Calu3 (cell line): ENCODE measurements at regions not wholly inside any gene's neighbourhood (a gene's known extent, or its start where the extent isn't known, plus 50 kb on each side); places are given as distances from the start of the nearest gene placed in this dataset.
"Not testable (repeated sequence)": the region's sequence is repeated elsewhere in the genome, so short reads cannot be mapped to it uniquely, and the experiment has no call there.

Experiments
- BruUV-seq: library from RNA; stranded (reverse); fragments of 400-500 nt; replicated peaks from 2 replicates; lab custom pipeline; 2021; lab: Mats Ljungman, UMichigan
- CTCF ChIA-PET: fragments of 300-600 bp; sonication (Branson Sonifier 250); formaldehyde crosslinking; loops from one replicate; lab custom pipeline; 2022; ENCODE audit warnings: antibody characterized with exemption; lab: Charles Lee
- DNase-seq: peaks from one replicate; pipeline ENCODE4 v3.0.0; 2022
- H3K27ac Mint-ChIP-seq: one replicate; pipeline ENCODE4 v1.8.0; 2022; ENCODE audit warnings: mixed read lengths; ENCODE audit not compliant: unreplicated experiment
- H3K27me3 Mint-ChIP-seq: one replicate; pipeline ENCODE4 v1.8.0; 2022; ENCODE audit warnings: mixed read lengths; ENCODE audit not compliant: unreplicated experiment
- H3K36me3 Mint-ChIP-seq: one replicate; pipeline ENCODE4 v1.8.0; 2022; ENCODE audit warnings: mild to moderate bottlenecking, moderate library complexity, mixed read lengths; ENCODE audit not compliant: insufficient read depth, unreplicated experiment
- H3K4me1 Mint-ChIP-seq: one replicate; pipeline ENCODE4 v1.8.0; 2022; ENCODE audit warnings: mild to moderate bottlenecking, low read depth, mixed read lengths; ENCODE audit not compliant: unreplicated experiment
- H3K4me3 Mint-ChIP-seq: one replicate; pipeline ENCODE4 v1.8.0; 2022; ENCODE audit warnings: mild to moderate bottlenecking, low read depth, moderate library complexity, mixed read lengths; ENCODE audit not compliant: unreplicated experiment
- H3K9me3 Mint-ChIP-seq: one replicate; pipeline ENCODE4 v1.8.0; 2022; ENCODE audit warnings: low read depth, mixed read lengths; ENCODE audit not compliant: unreplicated experiment
- CTCF ChIP-seq: fragments of 200-600 bp; IDR thresholded peaks from one replicate; pipeline ENCODE4 v1.8.0; 2022; ENCODE audit warnings: antibody characterized with exemption; ENCODE audit not compliant: unreplicated experiment
- intact Hi-C: fragments of 100-400 bp; cut with micrococcal nuclease; formaldehyde crosslinking; loops from one replicate; pipeline ENCODE4 v1.10.0; 2022; ENCODE audit not compliant: unreplicated experiment

- H3K4me3 Mint-ChIP-seq = no peak overlapping the region
- H3K27ac Mint-ChIP-seq = no peak overlapping the region
- CTCF ChIA-PET = no interaction called here
- no peaks in the 10 kb centered on the region for H3K27me3 Mint-ChIP-seq
- no peaks in the 10 kb centered on the region for H3K4me1 Mint-ChIP-seq
- BruUV-seq = no TSS peak
- TF ChIP-seq CTCF = no peak
- intact Hi-C loops = no loop called here
- no peaks in the 10 kb centered on the region for H3K36me3 Mint-ChIP-seq
- H3K9me3 Mint-ChIP-seq = no peaks in the 10 kb centered on the region
- no peak for DNase-seq
Observed at GRCh38 chr2:53509831-53510388, 257.7 kb upstream of the CHAC2 start.

- Mint-ChIP-seq H3K4me3 (no peak overlapping the region), H3K27ac (no peak overlapping the region), H3K9me3 (no peaks in the 10 kb centered on the region), H3K4me1 (no peaks in the 10 kb centered on the region), H3K27me3 (no peaks in the 10 kb centered on the region), H3K36me3 (no peaks in the 10 kb centered on the region)
- BruUV-seq = no TSS peak
- intact Hi-C loops = no loop called here
- TF ChIP-seq CTCF = no peak
- CTCF ChIA-PET = no interaction called here
- no peak for DNase-seq
Observed at GRCh38 chr2:53508667-53509066, 258.9 kb upstream of the CHAC2 start.

GRCh38 chr2:53507070-53507469, 260.5 kb upstream of the CHAC2 start:
- BruUV-seq, CTCF ChIA-PET, H3K36me3 Mint-ChIP-seq, H3K4me1 Mint-ChIP-seq, H3K27me3 Mint-ChIP-seq, H3K9me3 Mint-ChIP-seq, H3K27ac Mint-ChIP-seq, intact Hi-C loops, DNase-seq, H3K4me3 Mint-ChIP-seq: not testable (repeated sequence)

- Mint-ChIP-seq H3K4me3 (no peak overlapping the region), H3K27me3 (no peaks in the 10 kb centered on the region), H3K27ac (no peak overlapping the region), H3K9me3 (no peaks in the 10 kb centered on the region), H3K4me1 (no peaks in the 10 kb centered on the region), H3K36me3 (no peaks in the 10 kb centered on the region)
- TF ChIP-seq CTCF = no peak
- no TSS peak for BruUV-seq
- DNase-seq = no peak
- CTCF ChIA-PET = no interaction called here
- intact Hi-C loops = no loop called here
Observed at GRCh38 chr2:53505826-53506225, 261.8 kb upstream of the CHAC2 start.

- Mint-ChIP-seq H3K9me3 (no peaks in the 10 kb centered on the region), H3K27ac (no peak overlapping the region), H3K4me3 (no peak overlapping the region), H3K27me3 (no peaks in the 10 kb centered on the region), H3K36me3 (no peaks in the 10 kb centered on the region), H3K4me1 (no peaks in the 10 kb centered on the region)
- TF ChIP-seq CTCF = no peak
- DNase-seq = no peak
- no TSS peak for BruUV-seq
- CTCF ChIA-PET = no interaction called here
- intact Hi-C loops = no loop called here
Observed at GRCh38 chr2:53504507-53504906, 263.1 kb upstream of the CHAC2 start.
